GM19395 (cell line): ENCODE measurements at regions not wholly inside any gene's neighbourhood (a gene's known extent, or its start where the extent isn't known, plus 50 kb on each side); places are given as distances from the start of the nearest gene placed in this dataset.

Experiments
- ATAC-seq: cut with Tn5 transposase; IDR thresholded peaks from one replicate; pipeline ENCODE4 v1.9.1; 2021; ENCODE audit warnings: mild to moderate bottlenecking, moderate library complexity; ENCODE audit not compliant: unreplicated experiment

- no peak for ATAC-seq
Measured at GRCh38 chr18:67926929-67927864, 410.7 kb upstream of the DSEL start.

- ATAC-seq, result no peak
Measured at GRCh38 chr18:67924656-67925055, 408.1 kb upstream of the DSEL start.

- ATAC-seq, result no peak
Measured at GRCh38 chr18:67919316-67919715, 402.8 kb upstream of the DSEL start.

DNA sequence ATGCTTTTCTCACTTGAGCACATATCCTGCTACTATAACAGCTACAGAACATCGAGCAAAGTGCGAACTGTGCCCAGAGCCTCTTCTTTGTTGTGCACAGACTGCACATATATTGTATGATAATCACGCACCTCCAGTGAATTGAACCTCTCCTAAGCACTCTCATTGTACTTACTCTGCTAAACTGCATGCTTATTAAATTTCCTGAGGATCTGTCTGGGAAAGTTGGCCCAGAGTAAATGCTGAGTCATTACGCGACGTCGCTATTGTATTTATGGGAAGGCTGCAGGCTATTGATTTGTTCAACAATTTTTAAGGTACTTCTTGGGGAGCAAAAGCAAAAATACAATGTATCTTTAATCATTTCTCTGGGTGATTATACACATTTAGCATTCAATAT lies 399.6 kb upstream of the DSEL start:
- no peak for ATAC-seq

- ATAC-seq, result no peak
Measured at GRCh38 chr18:67913040-67913439, 396.5 kb upstream of the DSEL start.

GRCh38 chr18:67901573-67901972 lies 385.1 kb upstream of the DSEL start:
- ATAC-seq, result no peak

- ATAC-seq, result no peak
Measured at GRCh38 chr18:67896451-67896850, 379.9 kb upstream of the DSEL start.

DNA sequence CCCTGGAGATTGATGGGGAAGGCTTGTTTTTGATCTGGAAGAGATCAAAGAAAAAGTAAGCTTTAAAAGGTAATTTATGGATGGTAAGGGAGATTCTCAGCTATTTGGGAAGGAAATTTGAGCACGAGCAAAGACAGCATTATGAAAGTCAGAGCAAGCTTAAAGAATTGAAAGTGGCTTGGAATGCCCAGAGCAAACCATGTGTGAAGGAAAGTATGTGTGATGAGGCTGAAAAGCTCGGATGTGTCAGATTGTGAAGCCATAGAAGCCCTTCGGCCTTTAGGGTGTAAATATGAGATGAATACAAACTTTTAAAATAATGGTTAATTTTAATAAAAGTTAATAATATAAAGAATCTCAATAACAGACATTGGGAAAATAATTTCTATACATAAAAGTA lies 377.4 kb upstream of the DSEL start:
- no peak for ATAC-seq

DNA sequence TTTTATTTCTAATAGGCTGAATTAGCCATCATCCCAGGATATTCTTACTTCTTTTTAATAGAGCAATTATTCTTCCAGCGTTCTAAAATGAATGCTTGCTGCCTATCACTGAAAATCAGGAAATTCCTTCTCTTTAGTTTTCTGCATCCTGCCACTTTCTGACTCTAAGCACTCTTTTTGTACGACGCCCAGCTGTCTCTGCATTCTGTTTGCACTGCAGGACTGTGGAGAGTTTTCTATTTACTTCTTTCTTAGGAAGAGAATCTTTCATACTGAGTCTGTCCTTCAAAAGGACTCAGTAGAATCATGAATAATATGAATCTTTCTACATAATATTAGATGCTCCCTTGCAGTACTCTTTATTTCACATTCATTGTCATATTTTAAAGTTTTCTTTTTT lies 360.4 kb upstream of the DSEL start:
- no peak for ATAC-seq

- ATAC-seq, result no peak
Measured at GRCh38 chr18:67875944-67876343, 359.4 kb upstream of the DSEL start.

- no peak for ATAC-seq
Measured at GRCh38 chr18:67875060-67875459, 358.5 kb upstream of the DSEL start.

- ATAC-seq, result no peak
Measured at GRCh38 chr18:67865400-67865799, 348.9 kb upstream of the DSEL start.

DNA sequence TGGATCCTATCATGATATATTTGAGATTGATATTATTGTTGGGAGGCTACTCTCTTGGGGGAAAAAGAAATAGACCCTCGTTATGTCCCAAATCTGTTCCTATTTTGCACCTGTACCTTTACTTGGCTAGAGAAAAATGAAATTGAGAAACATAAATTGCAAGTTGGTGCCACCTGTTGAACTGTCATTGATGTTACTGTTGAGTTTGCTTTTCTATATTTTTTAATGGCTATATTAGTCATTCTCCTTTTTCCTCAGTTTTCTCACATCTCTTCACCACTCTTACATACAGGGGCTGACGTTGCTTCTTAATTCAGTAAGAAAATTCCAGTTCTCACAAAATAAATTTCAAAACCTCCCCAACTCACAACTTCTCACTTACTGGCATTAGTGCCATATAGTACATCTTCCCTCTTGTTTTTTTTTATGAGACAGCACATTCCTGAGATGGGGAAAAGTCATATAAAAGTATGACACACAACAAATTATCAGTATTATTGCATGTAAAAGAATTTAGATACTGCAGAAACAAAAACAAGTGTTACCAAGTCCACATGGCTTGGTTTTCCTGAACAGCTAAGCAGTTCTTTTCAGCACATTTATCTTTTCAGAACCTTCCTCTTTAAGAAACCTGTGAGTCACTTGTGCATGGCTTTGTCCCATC lies 348.3 kb upstream of the DSEL start:
- ATAC-seq, result no peak

GRCh38 chr18:67862069-67862468 lies 345.5 kb upstream of the DSEL start:
- no peak for ATAC-seq

DNA sequence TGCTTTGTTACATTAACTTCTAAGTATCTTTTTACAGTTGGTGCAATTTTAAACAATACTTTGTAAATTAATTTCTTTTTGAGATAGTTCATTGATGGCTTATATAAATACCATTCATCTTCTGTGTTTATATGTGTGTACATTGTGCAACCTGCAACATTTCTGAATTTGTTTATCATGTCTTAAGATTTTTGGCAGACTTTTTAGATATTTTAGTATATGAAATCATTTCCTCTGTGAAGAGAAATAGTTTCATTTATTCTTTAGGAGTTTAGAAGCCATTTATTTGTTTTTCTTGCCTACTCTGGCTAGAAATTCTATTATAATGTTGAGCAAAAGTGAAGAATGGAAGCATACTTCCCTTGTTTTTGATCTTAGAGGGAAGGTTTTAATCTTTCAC lies 337.8 kb upstream of the DSEL start:
- no peak for ATAC-seq

- ATAC-seq, result no peak
Measured at GRCh38 chr18:67846422-67847098, 330.0 kb upstream of the DSEL start.

- ATAC-seq, result no peak
Measured at GRCh38 chr18:67845035-67845434, 328.5 kb upstream of the DSEL start.

GRCh38 chr18:67840379-67840778 lies 323.9 kb upstream of the DSEL start:
- no peak for ATAC-seq

GRCh38 chr18:67818432-67818831 lies 301.9 kb upstream of the DSEL start:
- no peak for ATAC-seq

GRCh38 chr18:67815280-67815679 lies 298.8 kb upstream of the DSEL start:
- ATAC-seq, result no peak

GRCh38 chr18:67813380-67814028 lies 297.0 kb upstream of the DSEL start:
- no peak for ATAC-seq
